IMR-90 (cell line): ENCODE measurements at regions not wholly inside any gene's neighbourhood (a gene's known extent, or its start where the extent isn't known, plus 50 kb on each side); places are given as distances from the start of the nearest gene placed in this dataset.

ENCODE experiments used
- CTCF ChIP-seq: conservative IDR thresholded peaks from 2 replicates; pipeline ENCODE4 v1.5.1; 2012; ENCODE audit warnings: mild to moderate bottlenecking, low read depth, low read length, improper control_type of control experiment
- MAZ ChIP-seq: IDR thresholded peaks from 2 replicates; pipeline ENCODE4 v1.6.1; 2012; ENCODE audit warnings: low read depth, mild to moderate bottlenecking, low read length, improper control_type of control experiment, moderate library complexity, borderline replicate concordance
- POLR2A ChIP-seq: IDR thresholded peaks from 2 replicates; pipeline ENCODE4 v1.6.1; 2012; ENCODE audit warnings: mild to moderate bottlenecking, low read depth, low read length
- RFX5 ChIP-seq: IDR thresholded peaks from 2 replicates; pipeline ENCODE4 v1.8.0; 2012; ENCODE audit warnings: low read depth, mild to moderate bottlenecking, low read length, moderate library complexity

GRCh38 chr3:29168081-29168480 is 112.8 kb upstream of the RBMS3 start:
- no peak for TF ChIP-seq CTCF
- no peak for TF ChIP-seq RFX5
- no peak for TF ChIP-seq POLR2A
- TF ChIP-seq MAZ, result no peak
